ENCODE measurements at regions not wholly inside any gene's neighbourhood (a gene's known extent, or its start where the extent isn't known, plus 50 kb on each side); places are given as distances from the start of the nearest gene placed in this dataset.

GRCh38 chr18:38481576-38481975, 916.0 kb upstream of the CELF4 start:
- 17 to 52% methylated on average over 1 to 5 of the region's 5 CpGs for WGBS, 2 donors (ENCODE audit: low coverage in 1 of 2)
- intact Hi-C loops (cut with DNase I; ENCODE audit: low total_unique reads) (loop anchor here (10.0 kb wide), 1 partner anchor 83 kb away; no protein-coding TSS in a partner anchor), in situ Hi-C loops (cut with MboI; ENCODE audit: low pct_ligation_motif_present in 1 of 4, low pct_unique_long_range_greater_than_20kb in 1 of 4, low sequenced_read_pairs in 3 of 4) (no loop called here)
- no peaks in the 10 kb centered on the region for H3K9me3 ChIP-seq
- no peak overlapping the region for H3K27ac ChIP-seq
- no peaks in the 10 kb centered on the region for H3K27me3 ChIP-seq
- no peak for DNase-seq
- TF ChIP-seq POLR2A (IDR thresholded peaks at IDR 0.05): no peak
- TF ChIP-seq CTCF (IDR thresholded peaks at IDR 0.05): no peak
- TF ChIP-seq POLR2AphosphoS5 (IDR thresholded peaks at IDR 0.05): no peak
- TF ChIP-seq EP300 (IDR thresholded peaks at IDR 0.05; ENCODE audit: low read depth): no peak
- H3K36me3 ChIP-seq: no peaks in the 10 kb centered on the region
- no peak overlapping the region for H3K4me3 ChIP-seq
- no peaks in the 10 kb centered on the region for H3K4me1 ChIP-seq

- Histone ChIP-seq H3K36me3 (no peaks in the 10 kb centered on the region), H3K4me1 (no peaks in the 10 kb centered on the region), H3K9me3 (no peaks in the 10 kb centered on the region), H3K27ac (no peak overlapping the region), H3K27me3 (no peaks in the 10 kb centered on the region), H3K4me3 (no peak overlapping the region)
- WGBS, 2 donors (ENCODE audit: low coverage in 1 of 2): 80% methylated on average over 2 of the region's 2 CpGs; no CpG with 5 or more reads in 1 of the 2 donors
- in situ Hi-C loops (cut with MboI; ENCODE audit: low pct_ligation_motif_present in 1 of 4, low pct_unique_long_range_greater_than_20kb in 1 of 4, low sequenced_read_pairs in 3 of 4): no loop called here
- intact Hi-C loops (cut with DNase I; ENCODE audit: low total_unique reads): no loop called here
- TF ChIP-seq POLR2AphosphoS5 (IDR thresholded peaks at IDR 0.05) (no peak), EP300 (IDR thresholded peaks at IDR 0.05; ENCODE audit: low read depth) (no peak), CTCF (IDR thresholded peaks at IDR 0.05) (no peak), POLR2A (IDR thresholded peaks at IDR 0.05) (no peak)
- no peak for DNase-seq
These were observed 910.1 kb upstream of the CELF4 start for GRCh38 chr18:38475686-38476085.

- no peaks in the 10 kb centered on the region for H3K36me3 ChIP-seq
- TF ChIP-seq POLR2AphosphoS5 (IDR thresholded peaks at IDR 0.05): no peak
- TF ChIP-seq CTCF (IDR thresholded peaks at IDR 0.05): no peak
- TF ChIP-seq POLR2A (IDR thresholded peaks at IDR 0.05): no peak
- no peak for TF ChIP-seq EP300 (IDR thresholded peaks at IDR 0.05; ENCODE audit: low read depth)
- WGBS, 2 donors (ENCODE audit: low coverage in 1 of 2): 75 to 86% methylated on average over 1 to 2 of the region's 2 CpGs
- intact Hi-C loops (cut with DNase I; ENCODE audit: low total_unique reads) (no loop called here), in situ Hi-C loops (cut with MboI; ENCODE audit: low pct_ligation_motif_present in 1 of 4, low pct_unique_long_range_greater_than_20kb in 1 of 4, low sequenced_read_pairs in 3 of 4) (no loop called here)
- H3K9me3 ChIP-seq: no peaks in the 10 kb centered on the region
- DNase-seq: no peak
- no peaks in the 10 kb centered on the region for H3K4me1 ChIP-seq
- no peak overlapping the region for H3K4me3 ChIP-seq
- H3K27ac ChIP-seq: no peak overlapping the region
- H3K27me3 ChIP-seq: no peaks in the 10 kb centered on the region
These were observed 907.9 kb upstream of the CELF4 start for GRCh38 chr18:38473535-38473934.

- Histone ChIP-seq H3K27me3 (no peaks in the 10 kb centered on the region), H3K4me3 (no peak overlapping the region), H3K9me3 (peaks cover 0 to under 1% of the 10 kb centered on the region in 2 donors), H3K27ac (no peak overlapping the region), H3K36me3 (no peaks in the 10 kb centered on the region), H3K4me1 (no peaks in the 10 kb centered on the region)
- in situ Hi-C loops (cut with MboI; ENCODE audit: low pct_ligation_motif_present in 1 of 4, low pct_unique_long_range_greater_than_20kb in 1 of 4, low sequenced_read_pairs in 3 of 4) (no loop called here), intact Hi-C loops (cut with DNase I; ENCODE audit: low total_unique reads) (no loop called here)
- TF ChIP-seq POLR2AphosphoS5 (IDR thresholded peaks at IDR 0.05) (no peak), CTCF (IDR thresholded peaks at IDR 0.05) (no peak), EP300 (IDR thresholded peaks at IDR 0.05; ENCODE audit: low read depth) (no peak), POLR2A (IDR thresholded peaks at IDR 0.05) (no peak)
- no peak for DNase-seq
These were observed 904.8 kb upstream of the CELF4 start for GRCh38 chr18:38470421-38470820.
